Thoracic aorta (tissue), 2 donors: ENCODE measurements at regions not wholly inside any gene's neighbourhood (a gene's known extent, or its start where the extent isn't known, plus 50 kb on each side); places are given as distances from the start of the nearest gene placed in this dataset.

Experiments
- ATAC-seq: fragments of 150-250 bp; one replicate; pipeline ENCODE4 v1.8.0; 2017; ENCODE audit warnings: low read depth; ENCODE audit not compliant: insufficient number of reproducible peaks, low FRiP score
- DNase-seq: peaks from one replicate; pipeline ENCODE4 v3.0.0-alpha.2; 2020; ENCODE audit warnings: low spot score
- H3K27ac ChIP-seq, 2 donors: fragments of 200-600 bp; sonication (generic); 1 replicate in 1 of 2; 2 replicates in 1 of 2; pipeline ENCODE4 v1.5.1; 2016; ENCODE audit warnings: mild to moderate bottlenecking in 2 of 2, moderate library complexity in 2 of 2
- H3K27me3 ChIP-seq: fragments of 200-600 bp; sonication (generic); replicated peaks from 2 replicates; pipeline ENCODE4 v1.6.0; 2016; ENCODE audit warnings: mild to moderate bottlenecking; ENCODE audit not compliant: insufficient read depth
- H3K36me3 ChIP-seq: fragments of 200-600 bp; sonication (generic); one replicate; pipeline ENCODE4 v1.5.1; 2016
- H3K4me1 ChIP-seq, 2 donors: fragments of 200-600 bp; sonication (generic); 1 replicate in 1 of 2; 2 replicates in 1 of 2; pipeline versions ENCODE4 v1.5.1 to v1.6.0; 2016; ENCODE audit warnings: low read depth in 2 of 2, mild to moderate bottlenecking in 1 of 2; ENCODE audit not compliant: control insufficient read depth in 1 of 2
- H3K4me3 ChIP-seq: fragments of 200-600 bp; sonication (generic); 2 replicates; pipeline ENCODE4 v1.5.1; 2016; ENCODE audit warnings: mild to moderate bottlenecking
- H3K9me3 ChIP-seq: fragments of 200-600 bp; sonication (generic); 2 replicates; pipeline ENCODE4 v1.5.1; 2016
- TF ChIP-seq, protein P1 (sequence below): fragments of 200-600 bp; sonication (generic); IDR thresholded peaks from one replicate; pipeline ENCODE4 v1.5.1; 2019; ENCODE audit warnings: antibody characterized with exemption

- DNase-seq: no peak
- H3K27ac ChIP-seq: no peak overlapping the region
- no peak overlapping the region for H3K4me3 ChIP-seq
- TF ChIP-seq, protein P1, sequence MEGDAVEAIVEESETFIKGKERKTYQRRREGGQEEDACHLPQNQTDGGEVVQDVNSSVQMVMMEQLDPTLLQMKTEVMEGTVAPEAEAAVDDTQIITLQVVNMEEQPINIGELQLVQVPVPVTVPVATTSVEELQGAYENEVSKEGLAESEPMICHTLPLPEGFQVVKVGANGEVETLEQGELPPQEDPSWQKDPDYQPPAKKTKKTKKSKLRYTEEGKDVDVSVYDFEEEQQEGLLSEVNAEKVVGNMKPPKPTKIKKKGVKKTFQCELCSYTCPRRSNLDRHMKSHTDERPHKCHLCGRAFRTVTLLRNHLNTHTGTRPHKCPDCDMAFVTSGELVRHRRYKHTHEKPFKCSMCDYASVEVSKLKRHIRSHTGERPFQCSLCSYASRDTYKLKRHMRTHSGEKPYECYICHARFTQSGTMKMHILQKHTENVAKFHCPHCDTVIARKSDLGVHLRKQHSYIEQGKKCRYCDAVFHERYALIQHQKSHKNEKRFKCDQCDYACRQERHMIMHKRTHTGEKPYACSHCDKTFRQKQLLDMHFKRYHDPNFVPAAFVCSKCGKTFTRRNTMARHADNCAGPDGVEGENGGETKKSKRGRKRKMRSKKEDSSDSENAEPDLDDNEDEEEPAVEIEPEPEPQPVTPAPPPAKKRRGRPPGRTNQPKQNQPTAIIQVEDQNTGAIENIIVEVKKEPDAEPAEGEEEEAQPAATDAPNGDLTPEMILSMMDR: no peak
- H3K4me1 ChIP-seq: no peaks in the 10 kb centered on the region
- H3K9me3 ChIP-seq: no peaks in the 10 kb centered on the region
- H3K27me3 ChIP-seq: no peaks in the 10 kb centered on the region
- no peak for ATAC-seq
- no peaks in the 10 kb centered on the region for H3K36me3 ChIP-seq
Observed at GRCh38 chr4:180084561-180084960, 2158.6 kb upstream of the TENM3 start.

DNA sequence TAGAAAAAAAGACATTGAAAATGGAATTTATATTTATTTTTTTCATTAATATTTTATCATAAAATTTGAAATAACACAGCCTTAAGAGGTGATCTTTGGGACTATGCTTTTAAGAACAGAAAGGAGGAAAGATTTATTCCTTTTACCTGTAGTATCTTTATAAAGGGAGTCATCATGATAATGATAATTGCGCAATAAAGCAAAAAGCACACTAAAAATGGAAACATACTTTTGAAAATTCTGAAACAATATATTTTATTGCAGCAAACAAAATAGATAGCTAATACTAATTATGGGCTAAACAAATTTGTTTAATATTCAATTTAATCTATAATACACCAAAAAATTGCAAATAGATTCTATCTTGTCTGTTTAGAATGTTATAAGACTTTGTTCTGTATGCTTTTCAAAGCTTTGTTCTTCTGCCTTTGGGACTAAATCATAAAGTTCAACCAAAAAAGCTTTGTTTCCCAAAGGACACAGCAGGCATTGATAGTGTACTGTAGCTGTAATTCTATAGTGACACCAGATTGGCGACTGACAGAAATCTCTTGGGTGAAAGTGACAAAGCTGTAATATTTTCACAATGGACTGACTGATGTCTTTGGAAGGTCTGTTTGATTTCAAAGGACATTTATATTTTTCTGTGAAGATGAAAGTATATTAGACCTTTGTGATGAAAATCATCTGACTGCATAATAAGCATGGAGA is 2156.6 kb upstream of the TENM3 start:
- TF ChIP-seq, protein P1: no peak
- ATAC-seq: no peak
- no peak overlapping the region for H3K4me3 ChIP-seq
- no peaks in the 10 kb centered on the region for H3K27me3 ChIP-seq
- H3K36me3 ChIP-seq: no peaks in the 10 kb centered on the region
- DNase-seq: no peak
- H3K9me3 ChIP-seq: no peaks in the 10 kb centered on the region
- H3K27ac ChIP-seq: no peak overlapping the region
- H3K4me1 ChIP-seq: no peaks in the 10 kb centered on the region

DNA sequence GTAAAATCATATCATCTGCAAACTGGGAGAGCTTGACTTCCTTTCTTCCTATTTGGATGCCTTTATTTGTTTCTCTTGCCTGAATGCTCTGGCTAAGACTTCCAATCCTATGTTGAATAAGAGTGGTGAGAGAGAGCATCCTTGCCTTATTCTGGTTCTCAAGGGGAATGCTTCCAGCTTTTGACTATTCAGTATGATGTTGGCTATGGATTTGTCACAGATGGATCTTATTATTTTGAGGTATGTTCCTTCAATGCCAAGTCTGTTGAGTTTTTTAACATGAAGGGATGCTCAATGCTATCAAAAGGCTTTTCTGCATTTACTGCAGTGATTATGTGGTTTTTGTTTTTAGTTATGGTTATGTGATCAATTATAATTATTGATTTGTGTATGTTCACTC is 2144.6 kb upstream of the TENM3 start:
- TF ChIP-seq, protein P1: no peak
- Histone ChIP-seq H3K4me1 (no peaks in the 10 kb centered on the region), H3K27me3 (no peaks in the 10 kb centered on the region), H3K4me3 (no peak overlapping the region), H3K9me3 (no peaks in the 10 kb centered on the region), H3K27ac (no peak overlapping the region), H3K36me3 (no peaks in the 10 kb centered on the region)
- no peak for ATAC-seq
- no peak for DNase-seq

- TF ChIP-seq, protein P1: no peak
- no peaks in the 10 kb centered on the region for H3K36me3 ChIP-seq
- H3K4me3 ChIP-seq: no peak overlapping the region
- DNase-seq: no peak
- no peaks in the 10 kb centered on the region for H3K27me3 ChIP-seq
- H3K9me3 ChIP-seq: no peaks in the 10 kb centered on the region
- H3K27ac ChIP-seq: no peak overlapping the region
- no peaks in the 10 kb centered on the region for H3K4me1 ChIP-seq
- no peak for ATAC-seq
Observed at GRCh38 chr4:180099957-180100356, 2143.2 kb upstream of the TENM3 start.

DNA sequence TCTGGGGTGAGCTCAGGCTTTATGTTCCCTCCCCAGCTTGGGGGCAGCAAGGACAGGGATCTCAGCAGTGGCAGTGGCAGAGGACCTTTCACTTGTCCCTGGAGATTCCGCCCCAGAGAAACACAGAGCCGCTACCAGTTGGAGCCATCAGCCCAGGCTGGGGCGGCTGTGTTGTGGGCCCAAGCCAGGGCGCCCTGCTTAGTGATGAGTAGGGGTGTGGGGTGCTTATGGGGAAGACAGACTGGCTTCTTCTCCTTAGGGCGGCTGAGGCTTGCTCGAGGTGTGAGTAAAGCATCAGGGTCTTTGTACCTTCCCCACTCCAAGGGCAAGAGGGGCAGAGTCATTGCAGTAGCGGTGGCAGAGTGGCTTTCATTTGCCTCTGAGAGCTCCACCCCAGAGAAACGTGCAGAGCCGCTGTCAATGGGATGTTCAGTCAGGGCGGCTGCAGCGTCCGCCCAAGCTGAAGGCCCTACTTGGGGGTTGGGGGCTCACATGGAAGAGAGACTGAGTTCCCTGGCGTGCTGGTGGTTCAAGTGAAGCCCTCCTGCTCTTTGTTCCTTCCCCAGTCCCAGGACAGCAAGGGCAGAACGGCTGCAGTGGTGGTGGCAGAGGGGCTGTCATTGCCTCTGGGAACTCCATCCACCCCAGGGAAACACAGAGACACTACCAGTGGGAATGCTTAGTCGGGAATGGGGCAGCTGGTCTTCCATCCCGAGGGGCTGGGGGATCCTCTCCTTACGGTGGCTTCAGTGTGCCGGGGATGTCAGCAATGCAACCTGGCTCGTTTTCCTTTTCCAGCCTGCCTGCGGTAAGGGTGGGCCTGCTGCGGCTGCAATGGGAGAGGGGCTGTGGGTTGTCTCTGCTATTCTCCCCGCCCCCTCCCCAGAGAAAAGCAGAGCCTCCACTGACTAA is 2142.5 kb upstream of the TENM3 start:
- no peak for DNase-seq
- TF ChIP-seq, protein P1: no peak

More for the DNA sequence above, 2142.5 kb upstream of the TENM3 start:
- no peak for ATAC-seq
- H3K4me1 ChIP-seq: no peaks in the 10 kb centered on the region
- H3K9me3 ChIP-seq: no peaks in the 10 kb centered on the region
- H3K4me3 ChIP-seq: no peak overlapping the region
- no peaks in the 10 kb centered on the region for H3K27me3 ChIP-seq
- H3K36me3 ChIP-seq: no peaks in the 10 kb centered on the region
- no peak overlapping the region for H3K27ac ChIP-seq
